K562 (cell line): ENCODE measurements at regions not wholly inside any gene's neighbourhood (a gene's known extent, or its start where the extent isn't known, plus 50 kb on each side); places are given as distances from the start of the nearest gene placed in this dataset.
"Not testable (repeated sequence)": the region's sequence is repeated elsewhere in the genome, so short reads cannot be mapped to it uniquely, and the experiment has no call there.

Source experiments
- ATAC-seq: fragments of 200-7000 bp; cut with Tn5 transposase; 3 replicates; pipeline ENCODE4 v1.9.1; 2020; ENCODE audit warnings: moderate library complexity
- BruUV-seq: library from RNA; stranded (reverse); fragments of 400-500 nt; replicated peaks from 2 replicates; lab custom pipeline; 2021; lab: Mats Ljungman, UMichigan
- CTCF ChIA-PET: fragments of 300-600 bp; formaldehyde crosslinking; extraction: SDS; loops from one replicate; lab custom pipeline; 2021; ENCODE audit warnings: low intra/inter-chr PET ratio; lab: Yijun Ruan, JAX
- POLR2A ChIA-PET: fragments of 300-600, 350-650 bp; sonication (Branson Sonifier 250); formaldehyde crosslinking; extraction: SDS; loops from one replicate; lab custom pipeline; 2021; ENCODE audit warnings: antibody characterized with exemption, inconsistent platforms; lab: Yijun Ruan, JAX
- DNase-seq, 4 experiments: peaks; one replicate each; pipeline versions ENCODE4 v3.0.0 to v3.0.0-alpha.2; 2011 to 2018; ENCODE audit warnings: low spot score in 3 of 4, mixed read lengths in 3 of 4; ENCODE audit errors: extremely low read depth in 1 of 4
- FAIRE-seq: peaks from 2 replicates; lab custom pipeline; 2011; peaks lifted over from hg19 to GRCh38; lab: Jason Lieb, UNC
- H2AFZ ChIP-seq: 2 replicates; pipeline ENCODE4 v1.6.0; 2011; ENCODE audit warnings: low read depth, low read length, control low read depth, inconsistent platforms
- H3K27ac ChIP-seq: fragments of 200-600 bp; 3 replicates; pipeline ENCODE4 v1.8.0; 2011; ENCODE audit warnings: low read depth, mild to moderate bottlenecking, control low read depth, inconsistent platforms, low read length, moderate library complexity, mixed read lengths; ENCODE audit errors: extremely low read depth
- H3K27me3 ChIP-seq, 2 experiments: fragments of 300-600 bp in 1 of 2; 2 replicates in 1 of 2; 3 replicates in 1 of 2; pipeline versions ENCODE4 v1.6.0 to v1.8.0; 2011; ENCODE audit warnings: inconsistent platforms in 2 of 2, low read length in 2 of 2, mild to moderate bottlenecking in 1 of 2, mixed read lengths in 1 of 2, moderate library complexity in 1 of 2; ENCODE audit not compliant: control insufficient read depth in 2 of 2, insufficient read depth in 2 of 2
- H3K36me3 ChIP-seq: fragments of 300-600 bp; 3 replicates; pipeline ENCODE4 v1.8.0; 2011; ENCODE audit warnings: mild to moderate bottlenecking, low read length, inconsistent platforms; ENCODE audit not compliant: control insufficient read depth, insufficient read depth
- H3K4me1 ChIP-seq, 2 experiments: fragments of 200-600 bp in 1 of 2; replicated peaks in 1 of 2; 2 replicates in 1 of 2; 3 replicates in 1 of 2; pipeline versions ENCODE4 v1.5.1 to v1.8.0; 2011; ENCODE audit warnings: inconsistent platforms in 2 of 2, low read length in 2 of 2, mild to moderate bottlenecking in 1 of 2, mixed read lengths in 1 of 2, moderate library complexity in 1 of 2; ENCODE audit not compliant: control insufficient read depth in 2 of 2, insufficient read depth in 2 of 2
- H3K4me2 ChIP-seq: 2 replicates; pipeline ENCODE4 v1.6.1; 2011; ENCODE audit warnings: low read length, control low read depth, inconsistent platforms, mixed read lengths; ENCODE audit not compliant: insufficient read depth
- H3K4me3 ChIP-seq: fragments of 200-600 bp; sonication (generic), shearing (Covaris generic); 2 replicates; pipeline ENCODE4 v1.5.1; 2016; ENCODE audit warnings: control low read depth, inconsistent platforms
- H3K79me2 ChIP-seq: fragments of 200-600 bp; 3 replicates; pipeline ENCODE4 v1.8.0; 2011; ENCODE audit warnings: low read length, inconsistent platforms; ENCODE audit not compliant: control insufficient read depth, insufficient read depth
- H3K9ac ChIP-seq, 2 experiments: 2 replicates each; pipeline versions ENCODE4 v1.6.0 to v1.6.1; 2011; ENCODE audit warnings: low read depth in 2 of 2, low read length in 2 of 2, control low read depth in 1 of 2, inconsistent platforms in 1 of 2, mild to moderate bottlenecking in 1 of 2, mixed read lengths in 1 of 2; ENCODE audit not compliant: insufficient read depth in 1 of 2
- H3K9me1 ChIP-seq: one replicate; pipeline ENCODE4 v1.6.0; 2011; ENCODE audit warnings: inconsistent platforms, mild to moderate bottlenecking, low read length, moderate library complexity; ENCODE audit not compliant: control insufficient read depth, insufficient read depth
- H3K9me3 ChIP-seq: replicated peaks from 2 replicates; pipeline ENCODE4 v1.5.1; 2011; ENCODE audit warnings: low read depth, low read length, inconsistent platforms; ENCODE audit not compliant: control insufficient read depth, insufficient read depth
- H4K20me1 ChIP-seq: replicated peaks from 2 replicates; pipeline ENCODE4 v1.6.1; 2011; ENCODE audit warnings: low read length, inconsistent platforms, mixed read lengths; ENCODE audit not compliant: control insufficient read depth, insufficient read depth
- ARHGAP35 ChIP-seq: fragments of 450-650 bp; IDR thresholded peaks from 2 replicates; pipeline ENCODE4 v1.6.1; 2018; ENCODE audit not compliant: partially characterized antibody
- ARID1B ChIP-seq: fragments of 450-650 bp; IDR thresholded peaks from 2 replicates; pipeline ENCODE4 v1.6.1; 2016; ENCODE audit warnings: antibody characterized with exemption, mild to moderate bottlenecking, inconsistent platforms
- CHD2 ChIP-seq: IDR thresholded peaks from 2 replicates; pipeline ENCODE4 v1.6.1; 2011; ENCODE audit warnings: low read depth, low read length
- RBM25 ChIP-seq: fragments of 200-400 bp; formaldehyde crosslinking; IDR thresholded peaks from 2 replicates; pipeline ENCODE4 v1.6.1; 2018; ENCODE audit warnings: low read length, low read depth, moderate library complexity; ENCODE audit not compliant: severe bottlenecking
- SAP30 ChIP-seq: fragments of 200-600 bp; sonication (generic); IDR thresholded peaks from 2 replicates; pipeline ENCODE4 v1.6.1; 2012; ENCODE audit warnings: borderline replicate concordance, low read depth, mild to moderate bottlenecking, moderate library complexity, low read length, control low read depth, inconsistent platforms; ENCODE audit not compliant: insufficient read depth, poor library complexity, severe bottlenecking
- SMAD2 ChIP-seq: fragments of 150-350 bp; IDR thresholded peaks from 2 replicates; pipeline ENCODE4 v1.6.1; 2014; ENCODE audit warnings: low read depth, mild to moderate bottlenecking, low read length
- SMARCE1 ChIP-seq: fragments of 450-650 bp; IDR thresholded peaks from 2 replicates; pipeline ENCODE4 v1.7.1; 2016; ENCODE audit warnings: mild to moderate bottlenecking
- SUPT5H ChIP-seq: fragments of 450-650 bp; IDR thresholded peaks from 2 replicates; pipeline ENCODE4 v1.6.1; 2016
- ZFX ChIP-seq: sonication (generic); formaldehyde crosslinking; IDR thresholded peaks from 2 replicates; pipeline ENCODE4 v1.8.0; 2022; ENCODE audit warnings: mild to moderate bottlenecking, missing genetic modification reagents, moderate library complexity
- ZKSCAN3 ChIP-seq: fragments of 250-450 bp; sonication (Bioruptor Pico); IDR thresholded peaks from 2 replicates; pipeline ENCODE4 v1.4.0; 2020
- ZNF644 ChIP-seq: fragments of 200-800 bp; sonication (Bioruptor generic); IDR thresholded peaks from 2 replicates; pipeline ENCODE4 v1.6.1; 2016; ENCODE audit warnings: low read depth, missing genetic modification characterization, missing compliant biosample characterization
- WGBS: fragments of 100-300 bp; shearing (Covaris generic); methylation state at CpG from one replicate; pipeline ENCODE4 v1.1.6; 2016; ENCODE audit warnings: low coverage, mixed read lengths; ENCODE audit not compliant: insufficient coverage; ENCODE audit errors: missing lambda C conversion rate; 5-methylcytosine and 5-hydroxymethylcytosine counted together
- in situ Hi-C: fragments of 300-500 bp; cut with MboI; formaldehyde crosslinking; loops from 4 replicates; pipeline ENCODE4 v1.15.0; 2018; ENCODE audit warnings: inconsistent platforms, mixed read lengths
- intact Hi-C: fragments of 100-400 bp; cut with micrococcal nuclease; formaldehyde crosslinking; loops from 2 replicates; pipeline ENCODE4 v1.14.2; 2022
- TF ChIP-seq, protein P1 (sequence below), 2 experiments: fragments of 450-650 bp; IDR thresholded peaks; 2 replicates each; pipeline ENCODE4 v1.6.1; 2016
- TF ChIP-seq, protein P2 (sequence below): fragments of 250-450 bp; sonication (Bioruptor Pico); IDR thresholded peaks from 2 replicates; pipeline ENCODE4 v1.4.0; 2020; ENCODE audit warnings: mild to moderate bottlenecking

DNA sequence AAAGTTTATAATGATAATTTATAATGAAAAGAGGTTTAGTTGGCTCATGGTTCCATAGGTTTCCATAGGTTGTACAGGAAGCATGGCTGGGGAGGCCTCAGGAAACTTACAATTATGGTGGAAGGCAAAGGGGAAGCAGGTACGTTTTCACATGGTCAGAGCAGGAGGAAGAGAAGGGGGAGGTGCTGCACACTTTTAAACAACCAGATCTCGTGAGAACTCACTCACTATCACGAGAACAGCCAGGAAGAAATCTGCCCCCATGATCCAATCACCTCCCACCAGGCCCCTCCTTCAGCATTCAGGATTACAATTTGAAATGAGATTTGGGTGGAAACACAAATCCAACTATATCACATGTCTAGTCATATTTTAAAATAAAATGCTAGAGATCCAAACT, 64.1 kb upstream of the ABLIM1 start:
- TF ChIP-seq RBM25 = peak; percentile 13
- TF ChIP-seq CHD2 = peak; percentile 84
- intact Hi-C loops, POLR2A ChIA-PET, CTCF ChIA-PET, H3K9me3 ChIP-seq, H2AFZ ChIP-seq, ATAC-seq, H3K9me1 ChIP-seq, H3K4me3 ChIP-seq, BruUV-seq, H4K20me1 ChIP-seq, in situ Hi-C loops, FAIRE-seq, H3K4me1 ChIP-seq, H3K36me3 ChIP-seq, DNase-seq, H3K4me2 ChIP-seq, H3K27ac ChIP-seq, H3K9ac ChIP-seq, H3K79me2 ChIP-seq, H3K27me3 ChIP-seq: not testable (repeated sequence)
- 0% methylated on average over 3 of the region's 3 CpGs for WGBS

DNA sequence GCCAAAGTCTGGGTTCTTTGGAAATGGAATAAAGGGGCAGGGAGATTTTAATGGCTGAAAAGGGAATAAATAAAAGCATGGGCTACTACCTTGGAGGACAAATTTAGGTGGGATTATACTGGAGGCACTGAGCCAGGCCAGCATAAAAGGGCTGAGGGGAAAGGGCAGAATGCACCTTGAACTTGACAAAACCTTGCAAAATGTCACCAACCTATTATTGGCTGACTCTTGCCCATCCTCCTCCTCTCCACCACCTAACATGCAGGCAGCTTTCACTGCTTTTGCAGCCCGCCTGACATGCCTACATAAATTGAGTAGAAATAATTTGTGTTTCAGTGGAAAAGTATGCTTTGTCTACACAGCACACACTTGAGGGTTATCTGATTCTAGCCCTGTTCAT, 65.3 kb upstream of the ABLIM1 start:
- Histone ChIP-seq H3K27ac (no peak overlapping the region), H3K4me3 (no peak overlapping the region), H3K4me2 (no peak overlapping the region), H3K36me3 (no peaks in the 10 kb centered on the region), H2AFZ (no peak overlapping the region), H3K79me2 (no peaks in the 10 kb centered on the region), H3K9ac (no peak overlapping the region), H3K4me1 (no peaks in the 10 kb centered on the region), H3K9me3 (no peaks in the 10 kb centered on the region), H3K9me1 (no peaks in the 10 kb centered on the region), H3K27me3 (no peaks in the 10 kb centered on the region), H4K20me1 (no peaks in the 10 kb centered on the region)
- BruUV-seq = no TSS peak
- CTCF ChIA-PET = no interaction called here
- TF ChIP-seq ZKSCAN3 (CRISPR knock-in tag) (no peak), SMAD2 (no peak), ARID1B (no peak), ZFX (no peak), ARHGAP35 (no peak), SUPT5H (no peak), SMARCE1 (no peak), SAP30 (no peak), ZNF644 (no peak)
- TF ChIP-seq, protein P1, sequence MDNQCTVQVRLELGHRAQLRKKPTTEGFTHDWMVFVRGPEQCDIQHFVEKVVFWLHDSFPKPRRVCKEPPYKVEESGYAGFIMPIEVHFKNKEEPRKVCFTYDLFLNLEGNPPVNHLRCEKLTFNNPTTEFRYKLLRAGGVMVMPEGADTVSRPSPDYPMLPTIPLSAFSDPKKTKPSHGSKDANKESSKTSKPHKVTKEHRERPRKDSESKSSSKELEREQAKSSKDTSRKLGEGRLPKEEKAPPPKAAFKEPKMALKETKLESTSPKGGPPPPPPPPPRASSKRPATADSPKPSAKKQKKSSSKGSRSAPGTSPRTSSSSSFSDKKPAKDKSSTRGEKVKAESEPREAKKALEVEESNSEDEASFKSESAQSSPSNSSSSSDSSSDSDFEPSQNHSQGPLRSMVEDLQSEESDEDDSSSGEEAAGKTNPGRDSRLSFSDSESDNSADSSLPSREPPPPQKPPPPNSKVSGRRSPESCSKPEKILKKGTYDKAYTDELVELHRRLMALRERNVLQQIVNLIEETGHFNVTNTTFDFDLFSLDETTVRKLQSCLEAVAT (IDR thresholded peaks at IDR 0.05) = no peak
- TF ChIP-seq, protein P2, sequence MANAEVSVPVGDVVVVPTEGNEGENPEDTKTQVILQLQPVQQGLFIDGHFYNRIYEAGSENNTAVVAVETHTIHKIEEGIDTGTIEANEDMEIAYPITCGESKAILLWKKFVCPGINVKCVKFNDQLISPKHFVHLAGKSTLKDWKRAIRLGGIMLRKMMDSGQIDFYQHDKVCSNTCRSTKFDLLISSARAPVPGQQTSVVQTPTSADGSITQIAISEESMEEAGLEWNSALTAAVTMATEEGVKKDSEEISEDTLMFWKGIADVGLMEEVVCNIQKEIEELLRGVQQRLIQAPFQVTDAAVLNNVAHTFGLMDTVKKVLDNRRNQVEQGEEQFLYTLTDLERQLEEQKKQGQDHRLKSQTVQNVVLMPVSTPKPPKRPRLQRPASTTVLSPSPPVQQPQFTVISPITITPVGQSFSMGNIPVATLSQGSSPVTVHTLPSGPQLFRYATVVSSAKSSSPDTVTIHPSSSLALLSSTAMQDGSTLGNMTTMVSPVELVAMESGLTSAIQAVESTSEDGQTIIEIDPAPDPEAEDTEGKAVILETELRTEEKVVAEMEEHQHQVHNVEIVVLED (CRISPR knock-in tag) = no peak
- DNase-seq (no peak), FAIRE-seq (no peak), ATAC-seq (no peak)
- POLR2A ChIA-PET = no interaction called here
- intact Hi-C loops (no loop called here), in situ Hi-C loops (no loop called here)
- WGBS = 0% methylated on average over 1 of the region's 1 CpG
